ENCODE measurements at regions not wholly inside any gene's neighbourhood (a gene's known extent, or its start where the extent isn't known, plus 50 kb on each side); places are given as distances from the start of the nearest gene placed in this dataset.

DNA sequence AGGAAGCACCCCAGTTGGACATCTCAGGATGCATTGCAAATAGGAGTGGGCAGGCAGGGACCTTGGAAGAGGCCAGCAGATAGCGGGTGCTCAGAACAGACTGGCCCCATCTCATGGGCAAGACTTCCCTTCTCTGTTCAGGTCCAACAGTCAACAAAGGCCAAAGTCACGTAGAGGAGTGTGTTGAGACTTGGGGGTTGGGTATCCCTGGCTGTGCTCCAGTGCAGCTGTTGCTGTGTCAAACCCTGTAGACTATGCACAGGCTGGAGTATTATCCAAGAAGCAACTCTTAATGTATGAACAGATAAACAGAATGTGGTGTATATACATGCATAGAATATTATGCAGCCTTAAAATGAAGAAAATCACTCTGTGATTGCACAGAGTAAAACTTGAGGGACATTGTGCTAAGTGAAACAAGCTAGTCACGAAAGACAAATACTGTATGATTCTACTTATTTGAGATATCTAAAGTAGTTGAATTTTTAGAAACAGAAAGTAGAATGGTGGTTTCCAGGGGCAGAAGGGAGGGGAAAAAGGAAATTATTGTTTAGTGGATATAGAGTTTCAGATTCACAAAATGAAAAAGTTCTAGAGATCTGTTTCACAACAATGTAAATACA is 192.1 kb upstream of the LCORL start:
- TF ChIP-seq POLR2A (IDR thresholded peaks at IDR 0.05; ENCODE audit: low read depth, low read length), result no peak
- TF ChIP-seq TAF1 (IDR thresholded peaks at IDR 0.05; ENCODE audit: borderline replicate concordance, low read depth, low read length), result no peak
